GM18507 (cell line): ENCODE measurements at regions not wholly inside any gene's neighbourhood (a gene's known extent, or its start where the extent isn't known, plus 50 kb on each side); places are given as distances from the start of the nearest gene placed in this dataset.
"Not testable (repeated sequence)": the region's sequence is repeated elsewhere in the genome, so short reads cannot be mapped to it uniquely, and the experiment has no call there.

Source experiments
- DNase-seq: peaks from one replicate; pipeline ENCODE4 v3.0.0; 2011; ENCODE audit warnings: low read depth; ENCODE audit not compliant: insufficient read length; ENCODE audit errors: extremely low spot score
- FAIRE-seq: peaks from 2 replicates; lab custom pipeline; 2011; peaks lifted over from hg19 to GRCh38; lab: Jason Lieb, UNC

DNA sequence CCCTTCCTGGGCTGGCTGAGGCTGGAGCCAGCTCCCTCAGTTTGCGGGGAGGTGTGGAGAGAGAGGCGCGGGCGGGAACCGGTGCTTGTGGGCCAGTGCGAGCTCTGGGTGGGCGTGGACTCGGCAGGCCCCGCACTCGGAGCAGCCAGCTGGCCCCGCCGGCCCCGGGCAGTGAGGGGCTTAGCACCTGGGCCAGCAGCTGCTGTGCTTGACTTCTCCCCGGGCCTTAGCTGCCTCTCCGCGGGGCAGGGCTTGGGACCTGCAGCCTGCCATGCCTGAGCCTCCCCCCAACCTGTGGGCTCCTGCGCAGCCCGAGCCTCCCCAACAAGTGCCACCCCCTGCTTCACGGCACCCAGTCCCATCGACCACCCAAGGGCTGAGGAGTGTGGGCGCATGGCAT is 81.6 kb upstream of the CCNG1 start:
- FAIRE-seq, DNase-seq: not testable (repeated sequence)

DNA sequence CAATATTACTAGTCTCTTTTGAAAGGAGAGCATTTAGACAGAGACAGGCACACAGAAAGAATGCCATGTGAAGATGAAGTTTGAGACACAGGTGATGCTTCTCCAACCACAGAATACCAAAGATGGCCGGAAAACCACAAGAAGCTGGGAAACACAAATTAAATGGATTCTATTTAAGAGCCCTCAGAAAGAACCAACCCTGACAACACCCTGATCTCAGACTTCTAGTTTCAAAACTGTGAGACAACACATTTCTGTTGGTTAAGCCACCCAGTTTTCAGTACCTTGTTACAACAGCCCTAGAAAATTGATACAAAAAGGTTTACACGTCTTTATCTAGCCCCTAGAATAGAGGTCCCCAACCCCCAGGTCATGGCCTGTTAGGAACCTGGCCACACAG is 79.8 kb upstream of the CCNG1 start:
- DNase-seq (no peak), FAIRE-seq (no peak)

DNA sequence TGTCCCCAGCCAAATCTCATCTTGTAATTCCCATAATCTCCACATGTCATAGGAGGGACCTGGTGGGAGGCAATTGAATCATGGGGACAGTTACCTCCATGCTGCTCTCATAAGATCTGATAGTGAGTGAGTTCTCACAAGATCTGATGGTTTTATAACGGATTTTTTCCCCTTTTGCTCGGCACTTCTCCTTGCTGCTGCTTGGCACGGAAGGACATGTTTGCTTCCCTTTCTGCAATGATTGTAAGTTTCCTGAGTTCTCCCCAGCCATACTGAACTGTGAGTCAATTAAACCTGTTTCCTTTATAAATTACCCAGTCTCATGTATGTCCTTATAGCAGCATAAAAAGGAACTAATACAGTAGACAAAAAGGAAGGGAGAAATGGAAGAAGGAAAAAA is 76.7 kb upstream of the CCNG1 start:
- no peak for FAIRE-seq

DNA sequence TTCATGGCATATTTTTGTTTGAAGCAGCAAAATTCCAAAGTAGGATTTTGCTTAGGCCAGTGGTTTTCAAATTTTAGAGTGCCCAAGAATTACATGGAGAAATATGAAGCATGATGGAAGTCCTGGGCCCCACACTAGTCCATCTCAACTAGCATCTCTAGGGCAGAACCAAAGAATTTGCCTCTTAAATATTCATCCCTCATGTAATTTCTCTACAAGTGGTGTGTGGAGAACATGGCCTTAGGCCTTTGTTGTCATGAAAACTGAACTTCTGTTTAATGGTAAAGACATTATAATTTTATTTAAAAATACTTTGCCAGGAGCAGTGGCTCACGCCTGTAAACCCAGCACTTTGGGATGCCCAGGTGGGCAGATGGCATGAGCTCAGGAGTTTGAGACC is 75.9 kb upstream of the CCNG1 start:
- DNase-seq (no peak), FAIRE-seq (no peak)

More for the DNA sequence above, 76.7 kb upstream of the CCNG1 start:
- no peak for DNase-seq

DNA sequence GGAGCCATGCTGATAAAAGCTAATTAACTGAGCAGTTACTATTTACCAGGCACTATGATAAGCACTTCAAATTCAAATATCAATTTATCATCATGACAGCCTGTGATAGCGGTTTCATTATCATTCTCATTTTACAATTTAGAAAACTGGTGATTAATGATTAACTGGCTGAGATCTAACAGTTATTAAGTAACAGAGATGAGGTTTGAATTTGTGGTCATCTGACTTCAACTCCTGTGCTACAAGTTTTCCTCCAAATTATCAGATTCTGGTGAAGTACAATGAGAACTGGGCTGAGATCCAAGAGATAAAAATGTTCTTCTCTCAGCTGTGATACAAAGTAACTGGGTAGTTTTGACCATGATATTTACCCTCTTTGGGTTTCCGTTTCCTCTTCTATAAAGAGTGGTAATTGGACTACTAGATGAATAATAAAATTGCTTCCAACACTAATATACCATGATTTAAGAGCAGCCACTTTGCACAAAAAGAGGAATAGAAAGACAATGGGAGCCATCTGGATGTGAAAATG is 74.5 kb upstream of the CCNG1 start:
- no peak for DNase-seq

DNA sequence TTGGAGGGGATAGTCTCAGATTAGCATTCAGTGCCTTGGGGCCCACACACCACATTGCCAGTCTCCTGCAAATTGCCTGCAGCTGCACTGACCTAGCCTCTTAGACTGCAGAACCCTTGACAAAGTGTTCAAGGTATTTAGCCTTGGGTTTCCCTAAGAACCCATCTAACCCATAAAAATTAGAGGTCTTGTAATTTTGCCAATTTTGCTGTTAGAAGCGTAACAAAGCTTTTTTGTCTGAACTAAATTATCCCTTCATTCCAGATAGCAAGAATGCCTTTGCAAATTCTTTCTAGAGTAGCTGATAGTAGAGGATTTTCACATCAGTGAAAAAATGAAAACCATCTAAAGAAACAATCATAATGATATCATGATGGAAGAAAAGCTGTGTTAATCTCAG is 74.0 kb upstream of the CCNG1 start:
- DNase-seq (no peak), FAIRE-seq (no peak)

More for the DNA sequence above, 74.5 kb upstream of the CCNG1 start:
- FAIRE-seq, result no peak

DNA sequence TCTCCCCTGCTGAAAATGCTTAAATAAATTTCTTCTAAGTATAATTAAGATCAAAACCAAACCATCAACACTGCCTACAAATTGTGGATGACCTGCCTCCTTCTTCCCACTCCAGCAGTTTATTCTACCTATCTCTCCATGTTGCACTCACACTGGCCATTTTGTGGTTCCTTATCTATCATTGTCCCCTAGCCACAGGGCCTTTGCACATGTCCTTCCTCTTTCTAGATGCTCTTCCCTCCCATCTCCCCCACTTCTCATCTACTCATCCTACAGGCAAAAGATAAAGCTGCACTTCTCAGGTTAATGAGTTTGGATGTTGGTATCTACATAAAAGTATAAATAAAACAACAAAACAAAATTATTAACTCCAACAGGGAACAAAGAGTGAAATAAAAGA is 70.6 kb upstream of the CCNG1 start:
- DNase-seq (no peak), FAIRE-seq (no peak)

DNA sequence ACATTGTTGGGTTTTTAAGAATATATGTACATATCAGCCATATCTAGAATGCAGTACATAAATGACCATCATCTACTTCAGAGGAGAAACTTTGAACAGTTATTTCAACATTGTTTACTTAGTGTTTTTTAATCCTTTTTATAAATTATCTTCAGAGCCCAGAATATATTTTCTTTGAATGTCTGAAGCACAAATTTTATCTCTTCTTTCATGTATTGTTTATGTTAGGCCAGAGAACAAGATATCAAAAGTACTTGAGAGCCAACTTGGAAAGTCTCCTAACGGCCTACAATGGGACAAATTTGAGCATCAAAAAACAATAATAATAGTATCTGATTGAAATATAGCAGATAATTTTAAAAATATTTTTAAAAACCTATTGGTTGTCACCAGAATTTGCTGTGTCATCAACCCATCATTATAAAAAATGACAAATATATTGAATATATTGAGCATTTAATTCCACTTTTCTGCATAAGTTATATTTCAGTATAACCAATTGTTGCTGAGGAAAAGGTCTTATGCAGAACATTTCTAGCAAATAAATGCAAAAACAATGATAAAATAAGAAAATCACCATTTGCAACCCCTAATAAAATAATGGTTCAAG is 67.5 kb upstream of the CCNG1 start:
- no peak for FAIRE-seq
- no peak for DNase-seq

DNA sequence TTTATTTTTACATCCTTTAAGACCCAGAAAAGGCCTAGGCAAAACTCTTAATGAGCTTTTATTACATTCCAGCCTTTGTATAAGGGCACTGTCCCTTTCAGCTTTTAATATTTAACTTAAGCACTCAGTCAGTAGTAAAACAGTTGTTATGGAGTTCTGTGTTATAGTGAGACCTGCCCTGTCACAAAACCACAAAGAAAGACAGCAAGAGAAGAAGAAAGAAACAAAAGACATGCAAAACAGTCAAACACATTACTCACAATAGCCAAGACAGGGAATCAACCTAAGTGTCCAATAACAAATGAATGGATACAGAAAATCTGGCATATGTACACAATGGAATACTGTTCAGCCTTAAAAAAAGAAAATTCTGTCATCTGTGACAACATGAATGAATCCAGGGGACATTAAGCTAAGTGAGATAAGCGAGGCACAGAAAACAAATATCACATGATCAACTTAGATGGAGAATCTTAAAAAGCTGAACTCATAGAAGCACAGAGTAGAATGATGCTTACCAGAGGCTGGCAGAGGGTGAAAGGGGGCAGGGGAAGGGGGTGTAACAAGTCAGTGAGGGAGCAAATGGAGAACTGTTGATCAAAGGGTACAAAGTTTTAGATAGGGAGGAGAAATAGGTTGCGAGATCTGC is 63.8 kb upstream of the CCNG1 start:
- DNase-seq (no peak), FAIRE-seq (no peak)

DNA sequence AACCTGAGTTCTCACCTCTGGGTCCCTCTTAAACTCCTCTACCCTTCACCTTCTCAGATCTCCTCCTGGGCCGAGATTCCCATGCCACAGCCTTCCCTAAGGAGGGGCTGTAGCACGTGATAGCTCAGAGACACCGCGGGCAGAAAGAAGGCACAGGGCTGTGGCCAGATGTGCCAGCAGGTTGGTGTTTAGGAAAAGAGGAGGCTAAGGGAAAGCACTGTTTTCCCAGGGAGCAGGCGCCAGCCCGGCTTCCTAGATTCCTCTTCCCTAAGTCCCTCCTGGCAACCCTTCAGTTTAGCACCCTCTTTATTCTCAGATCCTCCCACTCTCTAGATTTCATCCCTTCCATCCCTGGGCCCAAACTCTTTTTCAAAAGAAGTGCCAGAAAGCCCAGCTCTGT is 59.4 kb upstream of the CCNG1 start:
- FAIRE-seq, result no peak
- DNase-seq, result no peak

DNA sequence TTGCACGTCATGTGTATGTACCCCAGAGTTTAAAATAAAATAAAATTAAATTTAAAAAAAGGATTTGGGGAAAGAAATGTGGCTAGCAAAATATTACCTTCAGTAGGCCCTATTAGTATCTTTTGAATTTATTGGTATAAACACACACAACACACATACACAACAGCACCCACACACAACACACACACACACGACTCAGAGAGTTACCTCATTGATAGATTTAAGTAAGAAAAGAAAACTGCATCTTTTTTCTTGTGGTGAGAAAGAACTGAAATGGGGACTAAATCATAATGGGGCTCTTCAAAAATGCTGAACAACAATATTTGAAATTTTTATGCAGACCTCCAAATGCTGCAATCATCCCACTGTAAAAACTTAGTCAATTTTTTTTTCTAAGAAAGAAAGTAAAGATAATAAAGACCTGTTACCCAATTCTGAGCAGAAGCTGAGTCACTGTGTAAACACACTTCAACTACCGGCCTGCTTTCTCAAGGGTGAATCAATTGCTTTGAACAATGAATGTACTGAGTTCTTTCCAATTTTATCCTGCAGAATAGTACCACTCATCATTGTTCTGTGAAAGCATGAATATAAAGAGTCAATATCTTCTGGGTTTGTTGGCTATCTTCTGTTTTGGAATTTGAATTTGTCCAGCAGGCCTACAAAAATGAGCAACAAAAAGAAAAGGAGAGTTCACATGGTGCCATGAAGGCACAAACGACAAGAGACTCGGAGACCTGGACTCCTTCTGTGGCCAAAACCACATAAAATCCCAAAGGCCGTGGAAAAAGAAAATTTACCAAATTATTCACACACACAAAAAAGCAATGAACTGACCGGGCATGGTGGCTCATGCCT is 57.9 kb upstream of the CCNG1 start:
- no peak for FAIRE-seq
- DNase-seq, result no peak

DNA sequence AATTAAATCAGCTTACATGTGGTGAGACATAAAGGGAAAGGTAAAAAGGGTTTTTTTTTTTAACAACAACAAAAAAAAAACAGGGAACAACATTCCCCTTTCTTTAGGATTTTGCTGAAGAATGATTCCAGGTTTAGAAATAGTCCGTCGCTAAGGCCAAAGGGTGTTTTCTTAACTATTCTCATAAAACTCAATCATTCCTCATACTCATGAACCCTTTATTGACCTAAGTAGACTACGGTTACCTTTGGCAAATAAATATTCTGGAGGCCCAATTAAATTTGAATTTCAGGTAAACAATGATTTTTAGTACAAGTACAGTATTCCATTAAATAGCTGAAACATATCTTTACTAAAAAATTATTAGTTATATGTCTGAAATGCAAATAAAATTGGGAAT is 55.6 kb upstream of the CCNG1 start:
- FAIRE-seq, result no peak
- no peak for DNase-seq

DNA sequence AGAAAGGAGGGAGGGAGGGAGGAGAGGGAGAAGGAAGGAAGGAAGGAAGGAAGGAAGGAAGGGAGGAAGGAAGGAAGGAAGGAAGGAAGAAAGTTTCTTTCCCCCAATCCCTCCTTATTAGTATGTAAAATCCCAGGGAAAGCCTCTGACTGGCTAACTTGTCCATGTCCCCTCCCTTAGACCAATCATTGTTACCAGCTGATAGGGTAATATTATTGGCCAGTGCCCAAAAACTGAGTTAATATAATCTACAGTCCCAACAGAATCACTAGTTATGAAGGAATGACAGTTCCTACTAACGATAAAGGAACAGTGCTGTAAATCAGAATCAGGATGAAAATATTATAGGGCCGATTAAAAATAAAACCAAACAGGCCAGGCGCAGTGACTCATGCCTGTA is 53.6 kb upstream of the CCNG1 start:
- no peak for DNase-seq

DNA sequence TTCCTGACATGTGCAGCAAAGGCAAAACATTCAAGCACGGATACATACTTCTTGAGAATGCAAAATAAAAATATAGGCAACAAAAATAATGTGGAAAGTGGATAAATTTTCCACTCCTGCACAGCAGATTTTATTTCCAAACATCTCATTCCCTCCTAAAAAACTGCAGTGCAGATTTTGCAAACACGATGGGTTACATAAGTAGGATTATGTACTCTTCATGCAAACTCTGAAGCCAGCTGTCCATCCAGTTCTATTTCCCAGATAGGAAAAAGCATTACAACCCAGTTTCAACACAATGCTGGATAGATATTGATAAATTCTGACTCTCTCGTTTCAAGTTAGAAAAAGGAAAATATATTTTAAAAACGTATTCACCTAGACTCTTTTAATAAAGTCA is 52.7 kb upstream of the CCNG1 start:
- FAIRE-seq, result no peak
- DNase-seq, result no peak

More for the DNA sequence above, 53.6 kb upstream of the CCNG1 start:
- no peak for FAIRE-seq

DNA sequence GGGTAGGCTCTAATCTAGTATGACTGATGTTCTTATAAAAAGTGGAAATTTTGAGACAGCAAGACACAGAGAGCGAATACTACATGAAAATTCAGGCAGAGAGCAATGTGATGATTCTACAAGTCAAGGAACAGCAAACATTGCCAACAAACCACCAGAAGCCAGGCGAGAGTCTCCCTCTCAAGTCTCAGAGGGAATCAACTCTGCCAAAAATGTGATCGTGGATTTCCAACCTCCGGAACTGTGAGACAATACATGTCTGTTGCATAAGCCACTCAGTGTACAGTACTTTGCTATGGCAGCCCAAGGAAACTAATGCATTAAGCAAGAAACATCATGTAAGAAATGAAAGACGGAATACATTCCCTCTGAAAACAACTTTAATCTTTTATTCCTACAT is 52.1 kb upstream of the CCNG1 start:
- FAIRE-seq (no peak), DNase-seq (no peak)

DNA sequence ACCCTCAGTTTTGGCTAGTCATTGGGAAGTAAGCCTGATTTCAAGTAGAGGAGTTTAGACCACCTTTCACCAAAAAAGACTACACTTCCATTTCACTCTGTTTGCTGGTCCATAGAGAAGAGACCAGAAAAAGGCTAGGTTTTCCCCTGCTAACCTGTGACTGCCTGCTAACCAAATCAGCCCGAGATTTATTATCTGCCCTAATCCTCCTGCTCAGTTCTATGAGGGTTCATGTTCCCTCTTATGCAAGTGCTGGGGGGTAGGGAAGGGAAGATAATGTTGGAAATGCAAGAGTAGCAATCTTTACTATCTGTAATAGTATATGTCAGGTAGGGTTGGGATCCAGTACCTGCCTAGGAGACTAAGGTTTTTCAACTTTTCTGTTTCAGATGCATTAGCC is 51.6 kb upstream of the CCNG1 start:
- FAIRE-seq (no peak), DNase-seq (no peak)

DNA sequence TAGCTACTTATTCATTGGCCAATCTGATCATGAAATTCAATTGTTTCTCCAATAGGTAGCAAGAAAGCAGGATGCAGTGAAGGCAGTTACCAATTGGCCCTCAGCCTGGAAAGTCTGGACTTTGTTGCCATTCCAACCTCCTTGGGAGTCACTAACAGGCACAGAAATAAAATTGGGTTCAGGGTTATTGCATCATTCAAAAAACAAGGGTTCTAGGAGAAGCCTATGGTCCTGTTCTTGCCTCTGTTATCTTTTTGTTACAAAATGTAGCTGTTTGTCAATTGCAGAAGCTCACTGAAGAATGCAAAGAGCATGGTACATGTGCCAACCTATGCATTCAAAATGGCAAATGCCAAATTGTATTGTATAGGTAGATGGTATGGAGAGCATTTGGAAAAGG is 51.0 kb upstream of the CCNG1 start:
- DNase-seq (no peak), FAIRE-seq (no peak)

DNA sequence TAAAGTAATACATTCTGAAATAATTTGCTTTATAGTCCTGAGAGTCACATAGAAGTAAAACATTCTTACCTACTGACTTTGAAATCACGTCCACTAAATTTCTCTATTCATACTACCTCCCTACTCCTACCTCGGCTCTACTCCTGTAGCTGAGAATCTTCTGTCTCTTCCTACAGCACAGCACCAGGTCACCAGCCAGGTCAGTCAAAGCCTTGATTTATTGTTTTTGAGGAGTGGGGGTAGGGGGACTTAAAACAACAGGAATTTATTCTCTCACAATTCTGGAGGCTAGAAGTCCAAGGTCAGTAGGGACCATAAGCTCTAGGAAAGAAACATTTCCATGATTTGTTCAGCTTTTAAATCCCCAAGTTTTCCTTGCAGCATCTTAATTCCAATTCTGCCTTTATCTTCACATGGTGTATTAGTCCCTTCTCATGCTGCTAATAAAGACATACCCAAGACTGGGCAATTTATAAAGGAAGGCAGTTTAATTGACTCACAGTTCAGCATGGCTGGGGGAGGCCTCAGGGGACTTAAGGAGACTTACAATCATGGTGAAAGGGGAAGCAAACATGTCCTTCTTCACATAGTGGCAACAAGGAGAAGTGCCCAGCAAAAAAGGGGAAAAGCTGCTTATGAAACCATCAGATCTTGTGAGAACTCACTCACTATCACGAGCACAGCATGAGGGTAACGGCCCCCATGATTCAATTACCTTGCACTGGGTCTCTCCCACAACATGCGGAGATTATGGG is 49.6 kb upstream of the CCNG1 start:
- FAIRE-seq, result no peak
- DNase-seq, result no peak
